ENCODE measurements at regions not wholly inside any gene's neighbourhood (a gene's known extent, or its start where the extent isn't known, plus 50 kb on each side); places are given as distances from the start of the nearest gene placed in this dataset.

- TF ChIP-seq TAF1 (IDR thresholded peaks at IDR 0.05; ENCODE audit: low read depth): no peak
- no peak for TF ChIP-seq NFIC (IDR thresholded peaks at IDR 0.05)
- no peak for TF ChIP-seq CEBPB (IDR thresholded peaks at IDR 0.05)
- TF ChIP-seq YY1 (IDR thresholded peaks at IDR 0.05; ENCODE audit: low read depth): no peak
- TF ChIP-seq TCF12 (IDR thresholded peaks at IDR 0.05; ENCODE audit: low read depth): no peak
- TF ChIP-seq REST (IDR thresholded peaks at IDR 0.05; ENCODE audit: low read depth): no peak
- no peak for TF ChIP-seq EP300 (IDR thresholded peaks at IDR 0.05; ENCODE audit: borderline replicate concordance)
- no peak for TF ChIP-seq MAX (IDR thresholded peaks at IDR 0.05)
- TF ChIP-seq USF1 (IDR thresholded peaks at IDR 0.05): no peak
- TF ChIP-seq ZBTB7A (IDR thresholded peaks at IDR 0.05; ENCODE audit: low read depth): no peak
- TF ChIP-seq RAD21 (IDR thresholded peaks at IDR 0.05; ENCODE audit: low read depth): no peak
Measured at GRCh38 chr16:63830061-63830460, 1291.8 kb downstream of the CDH11 start.
